Hepatocyte (in vitro differentiated cells): ENCODE measurements at regions not wholly inside any gene's neighbourhood (a gene's known extent, or its start where the extent isn't known, plus 50 kb on each side); places are given as distances from the start of the nearest gene placed in this dataset.

Experiments used
- CTCF ChIP-seq: fragments of 200-600 bp; sonication (generic); IDR thresholded peaks from 2 replicates; pipeline ENCODE4 v1.5.1; 2016; ENCODE audit warnings: antibody characterized with exemption, mild to moderate bottlenecking; ENCODE audit not compliant: poor library complexity
- EZH2 ChIP-seq: fragments of 200-600 bp; sonication (generic); IDR thresholded peaks from 2 replicates; pipeline ENCODE4 v1.6.1; 2016; ENCODE audit warnings: antibody characterized with exemption, mild to moderate bottlenecking, borderline replicate concordance
- EZH2phosphoT487 ChIP-seq: fragments of 200-600 bp; sonication (generic); IDR thresholded peaks from one replicate; pipeline ENCODE4 v1.6.1; 2018; ENCODE audit warnings: antibody characterized with exemption, mild to moderate bottlenecking, low read depth, moderate library complexity; ENCODE audit not compliant: unreplicated experiment, severe bottlenecking

DNA sequence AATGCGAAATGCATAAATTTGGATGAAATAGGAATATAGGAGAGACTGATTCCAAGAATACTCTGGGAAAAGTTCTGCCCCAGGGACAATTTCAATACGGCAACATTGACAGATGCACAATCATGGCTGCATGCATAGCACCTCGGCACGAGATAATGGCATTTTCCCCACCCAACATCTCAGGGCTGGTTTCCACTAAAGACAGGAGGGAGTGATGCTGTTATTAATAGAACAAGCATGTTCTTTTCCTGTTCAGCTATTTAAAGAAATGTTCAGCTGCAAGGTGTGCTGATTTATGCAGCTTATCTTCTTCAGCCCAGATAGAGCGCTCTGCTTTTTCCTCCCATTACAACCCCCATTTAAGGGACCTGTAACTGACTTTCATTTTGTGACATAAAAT is 740.2 kb downstream of the TLR4 start:
- no peak for TF ChIP-seq EZH2
- no peak for TF ChIP-seq CTCF
- TF ChIP-seq EZH2phosphoT487, result no peak
